SU-DHL-6 (cell line): ENCODE measurements at regions not wholly inside any gene's neighbourhood (a gene's known extent, or its start where the extent isn't known, plus 50 kb on each side); places are given as distances from the start of the nearest gene placed in this dataset.

Experiments
- EZH2phosphoT487 ChIP-seq: fragments of 200-600 bp; sonication (generic), shearing (Covaris generic); conservative IDR thresholded peaks from 2 replicates; pipeline ENCODE4 v1.6.1; 2018; ENCODE audit warnings: mild to moderate bottlenecking, antibody characterized with exemption, low read length, moderate library complexity, mixed read lengths
- TF ChIP-seq, protein P1 (sequence below): fragments of 200-600 bp; sonication (generic); IDR thresholded peaks from one replicate; pipeline ENCODE4 v1.5.1; 2017; ENCODE audit warnings: antibody characterized with exemption, mild to moderate bottlenecking, low read length, moderate library complexity; ENCODE audit not compliant: insufficient read depth, poor library complexity, severe bottlenecking

DNA sequence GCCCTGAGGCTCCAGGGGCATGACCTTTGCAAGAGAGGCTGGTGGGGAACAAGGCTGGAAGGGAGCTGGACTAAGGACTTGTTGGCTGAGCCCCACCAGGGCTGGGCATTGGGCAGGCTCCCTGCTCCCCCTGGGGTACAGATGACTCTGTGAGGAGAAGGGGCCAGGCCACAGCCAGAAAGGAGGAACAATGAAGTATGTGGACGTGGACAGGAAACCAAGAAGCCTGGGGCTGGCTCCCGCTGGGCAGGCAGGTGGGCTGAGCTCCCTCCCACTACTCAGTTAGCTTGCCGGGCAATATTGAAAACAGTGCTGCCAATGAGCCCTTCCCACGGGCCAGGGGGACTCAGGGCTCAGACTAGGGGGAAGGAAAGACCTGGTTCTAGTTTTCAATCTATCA lies 66.1 kb upstream of the SPTLC1 start:
- TF ChIP-seq, protein P1, sequence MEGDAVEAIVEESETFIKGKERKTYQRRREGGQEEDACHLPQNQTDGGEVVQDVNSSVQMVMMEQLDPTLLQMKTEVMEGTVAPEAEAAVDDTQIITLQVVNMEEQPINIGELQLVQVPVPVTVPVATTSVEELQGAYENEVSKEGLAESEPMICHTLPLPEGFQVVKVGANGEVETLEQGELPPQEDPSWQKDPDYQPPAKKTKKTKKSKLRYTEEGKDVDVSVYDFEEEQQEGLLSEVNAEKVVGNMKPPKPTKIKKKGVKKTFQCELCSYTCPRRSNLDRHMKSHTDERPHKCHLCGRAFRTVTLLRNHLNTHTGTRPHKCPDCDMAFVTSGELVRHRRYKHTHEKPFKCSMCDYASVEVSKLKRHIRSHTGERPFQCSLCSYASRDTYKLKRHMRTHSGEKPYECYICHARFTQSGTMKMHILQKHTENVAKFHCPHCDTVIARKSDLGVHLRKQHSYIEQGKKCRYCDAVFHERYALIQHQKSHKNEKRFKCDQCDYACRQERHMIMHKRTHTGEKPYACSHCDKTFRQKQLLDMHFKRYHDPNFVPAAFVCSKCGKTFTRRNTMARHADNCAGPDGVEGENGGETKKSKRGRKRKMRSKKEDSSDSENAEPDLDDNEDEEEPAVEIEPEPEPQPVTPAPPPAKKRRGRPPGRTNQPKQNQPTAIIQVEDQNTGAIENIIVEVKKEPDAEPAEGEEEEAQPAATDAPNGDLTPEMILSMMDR, result no peak
- no peak for TF ChIP-seq EZH2phosphoT487
